Sigmoid colon (tissue), 4 donors: ENCODE measurements at regions not wholly inside any gene's neighbourhood (a gene's known extent, or its start where the extent isn't known, plus 50 kb on each side); places are given as distances from the start of the nearest gene placed in this dataset.

Source experiments
- CTCF ChIP-seq, 4 experiments: fragments of 450-650 bp in 3 of 4; fragments of 200-600 bp in 1 of 4; IDR thresholded peaks; one replicate each; pipeline ENCODE4 v1.5.1; 2016 to 2019; ENCODE audit warnings: antibody characterized with exemption in 4 of 4, mild to moderate bottlenecking in 3 of 4, moderate library complexity in 2 of 4
- POLR2AphosphoS5 ChIP-seq, 4 donors: sonication (generic); formaldehyde crosslinking; IDR thresholded peaks; one replicate each; pipeline ENCODE4 v1.6.1; 2017; ENCODE audit warnings: antibody characterized with exemption in 4 of 4

- no peak for TF ChIP-seq CTCF (IDR thresholded peaks at IDR 0.05)
- TF ChIP-seq POLR2AphosphoS5 (IDR thresholded peaks at IDR 0.05) = peak in 1 of 4 donors; percentile 9
These were observed 185.6 kb upstream of the DMRT1 start for GRCh38 chr9:655875-656274.
